ENCODE measurements at regions not wholly inside any gene's neighbourhood (a gene's known extent, or its start where the extent isn't known, plus 50 kb on each side); places are given as distances from the start of the nearest gene placed in this dataset.
"Not testable (repeated sequence)": the region's sequence is repeated elsewhere in the genome, so short reads cannot be mapped to it uniquely, and the experiment has no call there.

DNA sequence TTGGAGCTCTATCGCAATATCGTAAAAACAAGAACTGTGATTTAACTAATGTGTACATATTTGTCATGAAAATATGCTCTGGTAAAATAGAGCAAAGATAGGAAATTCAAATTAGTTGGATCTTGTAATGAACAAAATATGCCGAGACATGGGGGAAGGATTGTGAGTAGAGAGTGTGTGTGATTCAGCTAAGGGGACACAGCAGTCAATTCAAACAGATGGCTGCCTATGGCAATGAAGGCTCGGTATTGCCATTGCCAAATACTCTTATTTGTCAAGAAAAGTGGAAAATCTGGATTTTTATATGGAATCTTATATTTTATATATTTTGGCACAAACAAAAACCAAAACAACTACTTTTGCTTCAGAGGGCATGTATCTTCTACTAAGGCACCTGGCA, 227.3 kb upstream of the BCHE start:
- no peak for DNase-seq (ENCODE audit: low read depth)

DNA sequence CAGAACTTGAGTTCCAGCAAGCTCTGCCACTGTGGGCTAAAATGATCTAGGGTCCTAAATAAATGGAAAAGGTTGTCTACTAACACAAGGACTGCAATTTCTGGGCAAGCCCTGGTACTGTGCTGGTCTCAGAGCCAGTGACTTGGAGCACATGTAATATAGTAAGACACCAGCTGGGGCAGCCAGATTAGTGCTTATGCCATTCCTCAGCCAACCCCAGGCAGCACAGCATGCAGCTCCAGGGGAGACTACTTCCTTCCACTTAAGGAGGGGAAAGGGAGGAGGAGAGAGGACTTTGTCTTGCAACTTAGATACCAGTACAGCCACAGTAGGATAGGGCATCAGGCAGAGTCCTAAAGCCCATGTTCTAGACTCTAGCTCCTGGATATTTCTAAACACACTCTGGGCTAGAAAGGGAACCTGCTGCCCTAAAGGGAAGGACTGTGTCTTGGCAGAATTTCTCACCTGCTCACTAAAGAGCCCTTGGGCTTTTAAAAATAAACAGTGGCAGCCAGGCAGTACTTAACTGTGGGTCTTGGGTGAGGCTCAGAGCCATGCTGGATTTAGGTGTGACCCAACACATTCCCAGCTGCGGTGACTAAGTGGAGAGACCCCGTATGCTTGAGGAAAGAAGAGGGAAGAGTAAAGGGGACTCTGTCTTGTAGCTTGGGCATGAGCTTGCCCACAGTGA, 223.7 kb upstream of the BCHE start:
- no peak for DNase-seq (ENCODE audit: low read depth)

DNA sequence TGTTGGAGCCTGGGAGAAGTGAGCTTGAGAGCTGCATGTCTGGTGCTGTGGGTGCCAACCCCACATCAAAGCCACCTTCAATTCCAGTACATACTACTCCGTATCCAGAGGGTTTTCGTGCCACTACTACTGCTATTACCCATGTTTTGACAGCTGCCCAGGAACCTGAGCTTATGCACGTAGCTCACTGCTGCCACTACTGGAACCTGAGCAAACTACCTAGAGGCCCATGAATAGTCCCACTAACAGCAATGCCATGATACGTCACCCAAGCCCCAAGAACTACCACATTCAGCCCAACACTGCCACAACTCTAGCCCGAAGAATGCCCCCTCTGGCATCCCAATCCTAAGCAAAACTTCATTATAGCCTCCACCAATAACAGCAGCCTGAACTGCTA, 215.2 kb upstream of the BCHE start:
- DNase-seq (ENCODE audit: low read depth) = no peak

DNA sequence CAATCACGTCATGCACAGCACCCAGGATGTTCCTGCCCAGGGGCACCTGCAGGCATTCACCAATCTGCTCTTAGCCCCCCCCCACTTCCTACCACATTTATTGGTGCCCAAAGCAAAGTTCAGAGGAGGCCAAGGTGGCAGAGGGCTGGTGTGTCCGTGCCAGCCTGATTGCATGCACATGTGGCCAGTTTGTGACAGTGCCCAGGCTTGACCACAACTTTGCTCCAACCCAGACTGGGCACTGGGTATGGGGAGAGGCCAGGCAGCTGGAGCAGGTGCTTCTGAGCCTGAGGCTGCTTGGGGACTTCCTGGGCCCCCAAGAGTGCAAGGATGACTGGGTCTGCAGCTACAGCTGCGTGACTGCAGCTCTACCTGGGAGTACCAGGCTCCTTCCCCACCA, 192.3 kb upstream of the BCHE start:
- DNase-seq (ENCODE audit: low read depth) = no peak

DNA sequence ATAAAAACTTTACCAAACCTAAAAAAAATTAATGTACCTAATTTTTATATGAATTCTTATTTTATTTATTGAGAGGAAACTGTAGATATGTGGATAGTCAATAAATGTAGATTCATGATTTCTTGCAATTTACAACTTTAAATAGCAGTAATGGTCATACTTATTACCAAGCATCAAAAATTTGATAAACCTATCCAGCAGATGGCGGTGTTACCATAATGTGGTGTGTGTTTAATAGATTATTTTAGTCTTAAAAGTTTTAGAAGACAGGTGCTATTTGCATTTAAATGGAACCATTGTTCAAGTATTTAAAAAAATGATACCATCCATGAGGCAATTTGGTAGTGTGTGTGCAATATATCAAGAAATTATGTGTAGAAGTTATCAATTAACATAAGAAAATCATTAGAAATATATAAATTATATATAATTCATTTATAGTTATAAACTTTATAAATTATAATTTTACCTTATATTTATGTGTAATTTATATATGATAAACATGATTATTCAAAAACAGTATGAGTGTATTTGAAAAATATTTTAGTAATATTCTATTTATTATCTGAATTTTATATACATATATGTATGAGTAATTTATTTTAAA, 176.0 kb upstream of the BCHE start:
- DNase-seq (ENCODE audit: low read depth) = peak; percentile 1

DNA sequence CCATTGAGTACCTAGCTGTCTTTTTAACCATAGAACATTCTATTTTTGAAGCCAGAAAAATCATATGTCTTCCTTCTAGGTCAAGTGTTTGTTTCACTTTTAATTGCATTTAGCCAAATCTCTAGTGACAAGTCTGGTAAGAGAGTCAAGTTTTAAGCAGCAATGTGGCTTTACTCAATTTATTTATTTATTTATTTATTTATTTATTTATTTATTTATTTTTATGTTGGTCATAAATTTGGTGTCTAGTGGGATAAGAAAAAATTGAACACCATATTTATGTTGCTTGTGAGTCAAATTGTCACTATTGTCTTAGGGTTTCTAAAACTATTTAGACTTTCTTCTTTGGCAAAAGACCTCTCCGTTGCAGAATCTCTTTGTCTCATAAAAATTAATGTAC, 174.5 kb upstream of the BCHE start:
- DNase-seq (ENCODE audit: low read depth) = no peak

DNA sequence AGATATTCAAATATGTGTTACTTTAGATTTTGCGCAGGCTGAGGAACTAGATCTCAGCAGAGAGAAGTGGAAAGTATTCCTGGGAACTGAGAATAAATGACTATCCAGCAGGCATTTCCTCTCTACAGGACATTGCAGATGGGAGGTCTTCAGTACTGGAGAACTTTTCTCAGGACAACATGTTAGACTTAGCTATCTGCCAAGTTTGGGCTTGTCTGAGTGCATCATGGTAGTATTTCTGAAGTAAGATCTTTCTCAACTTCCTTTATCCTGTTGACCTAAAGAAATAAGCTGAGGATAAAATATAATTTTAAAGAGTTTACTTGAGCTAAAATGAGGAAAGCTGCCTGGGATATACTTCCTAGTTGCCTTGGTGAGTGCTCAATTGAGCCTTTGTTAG, 167.9 kb upstream of the BCHE start:
- DNase-seq (ENCODE audit: low read depth) = no peak

DNA sequence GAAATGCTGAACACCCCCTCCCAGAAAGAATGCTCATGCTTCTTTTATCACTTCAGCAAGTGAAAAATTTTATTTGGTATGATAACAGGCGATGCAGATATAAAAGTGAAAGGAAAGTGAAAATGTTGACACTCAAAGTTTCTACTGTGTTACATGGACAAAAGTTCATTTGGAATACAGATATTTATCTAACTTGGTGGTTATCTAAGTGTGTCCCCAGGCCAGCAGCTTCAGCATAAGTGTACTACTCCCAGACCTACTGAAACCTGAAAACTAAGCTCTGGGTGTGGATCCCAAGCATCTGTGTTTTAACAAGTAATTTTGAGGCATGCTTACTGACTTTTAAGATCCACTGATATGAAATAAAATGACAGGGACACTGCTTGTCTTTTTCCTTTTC, 157.1 kb upstream of the BCHE start:
- no peak for DNase-seq (ENCODE audit: low read depth)

DNA sequence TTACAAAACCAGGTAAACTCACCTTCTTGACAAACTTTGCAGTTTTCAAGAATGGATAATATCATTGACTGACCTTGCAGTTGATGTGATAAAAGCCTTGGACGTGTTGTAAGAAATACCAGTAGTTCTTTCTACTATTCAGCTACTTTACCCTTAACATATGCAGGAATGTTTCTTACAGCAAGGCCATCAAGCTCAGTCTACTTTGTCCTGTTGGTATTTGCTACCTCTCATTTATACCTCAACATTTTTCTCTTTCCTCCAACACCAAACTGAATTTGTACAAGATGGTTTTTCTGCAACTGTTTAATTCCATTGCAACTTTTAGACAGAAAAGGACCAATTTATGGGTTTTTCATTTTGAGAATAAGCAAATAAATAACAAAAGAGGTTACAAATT, 147.4 kb upstream of the BCHE start:
- no peak for DNase-seq (ENCODE audit: low read depth)

DNA sequence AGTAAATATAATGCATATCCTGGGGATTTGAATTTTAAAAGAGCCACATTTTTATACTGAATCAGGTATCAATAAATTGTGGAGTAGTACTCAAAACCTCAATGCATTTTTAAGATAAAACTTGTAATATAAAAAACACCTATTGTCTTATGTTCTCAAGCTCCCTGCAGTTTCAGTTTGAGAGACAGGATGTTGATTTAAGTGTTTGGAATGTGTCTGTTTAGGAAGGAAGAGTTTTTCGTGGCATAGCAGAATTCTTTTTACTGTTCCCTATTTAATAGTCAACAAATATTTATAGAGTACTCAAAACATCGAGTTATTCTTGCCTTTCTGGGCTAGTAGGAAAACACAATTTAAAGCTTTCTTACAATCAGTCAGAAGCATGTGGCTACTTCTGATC, 146.1 kb upstream of the BCHE start:
- DNase-seq (ENCODE audit: low read depth) = no peak

DNA sequence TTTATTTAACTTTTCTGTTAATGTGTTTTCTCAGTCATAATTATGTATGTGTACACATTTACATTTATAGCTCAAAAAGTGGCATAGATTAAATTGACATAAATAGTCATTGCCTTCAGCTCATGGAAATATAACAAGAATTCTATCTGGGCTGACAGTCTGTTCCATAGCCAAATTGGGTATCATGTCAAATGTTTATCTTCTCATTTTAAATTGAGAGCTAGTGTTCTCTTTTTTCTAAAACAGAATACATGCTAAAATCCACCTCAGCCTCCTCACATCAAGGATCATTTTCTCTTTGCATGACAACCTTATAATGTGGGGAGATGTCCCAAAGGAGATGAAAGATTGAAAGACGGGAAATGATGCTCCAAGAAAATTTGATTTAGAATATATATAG, 144.1 kb upstream of the BCHE start:
- DNase-seq (ENCODE audit: low read depth) = no peak

DNA sequence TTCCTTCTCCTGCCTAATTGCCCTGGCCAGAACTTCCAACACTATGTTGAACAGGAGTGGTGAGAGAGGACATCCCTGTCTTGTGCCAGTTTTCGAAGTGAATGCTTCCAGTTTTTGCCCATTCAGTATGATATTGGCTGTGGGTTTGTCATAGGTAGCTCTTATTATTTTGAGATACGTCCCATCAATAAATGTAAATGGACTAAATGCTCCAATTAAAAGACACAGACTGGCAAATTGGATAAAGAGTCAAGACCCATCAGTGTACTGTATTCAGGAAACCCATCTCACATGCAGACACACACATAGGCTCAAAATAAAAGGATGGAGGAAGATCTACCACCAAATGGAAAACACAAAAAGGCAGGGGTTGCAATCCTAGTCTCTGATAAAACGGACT, 123.6 kb upstream of the BCHE start:
- not testable (repeated sequence) for DNase-seq (ENCODE audit: low read depth)

DNA sequence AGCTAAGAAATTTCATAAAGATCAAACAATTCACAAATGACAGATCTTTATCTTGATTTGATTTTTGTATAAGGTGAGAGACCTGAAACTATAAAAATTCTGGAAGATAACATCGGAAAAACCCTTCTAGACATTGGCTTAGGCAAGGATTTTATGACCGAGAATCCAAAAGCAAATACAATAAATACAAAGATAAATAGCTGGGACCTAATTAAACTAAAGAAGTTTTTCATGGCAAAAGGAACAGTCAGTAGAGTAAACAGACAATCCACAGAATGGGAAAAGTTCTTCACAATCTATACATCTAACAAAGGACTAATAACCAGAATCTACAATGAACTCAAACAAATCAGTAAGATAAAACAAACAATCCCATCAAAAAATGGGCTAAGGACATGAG, 116.9 kb upstream of the BCHE start:
- no peak for DNase-seq (ENCODE audit: low read depth)

DNA sequence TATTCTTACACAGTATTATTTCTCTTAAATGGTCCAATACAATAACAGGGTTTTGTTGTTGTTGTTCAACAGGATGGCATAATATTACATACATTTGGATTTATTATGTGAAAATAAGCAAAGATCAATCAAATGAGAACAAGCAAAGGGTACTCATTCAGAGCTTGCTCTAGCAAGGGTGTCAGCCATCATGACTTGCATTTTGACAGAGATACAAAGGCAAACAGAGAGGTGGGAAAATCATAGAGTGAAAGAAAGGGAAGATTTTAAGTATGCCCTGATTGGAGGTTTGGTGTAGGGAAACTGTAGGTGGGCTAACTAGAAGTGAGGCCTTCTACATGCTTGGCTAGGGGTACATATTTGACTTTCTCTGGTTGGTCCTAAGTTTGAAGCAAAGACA, 109.1 kb upstream of the BCHE start:
- no peak for DNase-seq (ENCODE audit: low read depth)

DNA sequence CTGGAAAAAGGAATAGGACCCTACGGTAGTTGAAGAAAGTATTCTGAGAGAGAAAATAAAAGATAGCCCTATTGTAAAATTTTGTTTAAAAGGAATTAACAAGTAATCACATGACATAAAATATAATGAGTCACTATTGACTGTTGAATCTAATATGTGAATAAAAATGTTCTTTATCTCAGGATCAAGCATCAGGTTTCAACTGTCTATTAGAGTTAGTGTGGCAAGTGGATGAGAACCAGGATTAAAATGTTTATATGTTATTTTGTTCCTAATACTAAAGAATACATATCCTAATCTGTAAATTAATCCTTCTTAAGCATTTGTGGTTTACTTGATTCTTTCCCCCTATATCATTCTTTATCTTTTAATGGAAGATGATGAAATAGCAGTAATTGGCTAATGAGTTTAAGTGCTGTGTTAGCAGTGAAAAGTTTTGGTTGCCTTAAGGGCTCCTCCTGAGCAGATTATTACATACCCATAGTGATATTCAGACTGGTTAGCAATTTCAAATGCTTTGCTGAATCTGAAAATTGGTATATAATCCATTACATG, 101.8 kb upstream of the BCHE start:
- no peak for DNase-seq (ENCODE audit: low read depth)

DNA sequence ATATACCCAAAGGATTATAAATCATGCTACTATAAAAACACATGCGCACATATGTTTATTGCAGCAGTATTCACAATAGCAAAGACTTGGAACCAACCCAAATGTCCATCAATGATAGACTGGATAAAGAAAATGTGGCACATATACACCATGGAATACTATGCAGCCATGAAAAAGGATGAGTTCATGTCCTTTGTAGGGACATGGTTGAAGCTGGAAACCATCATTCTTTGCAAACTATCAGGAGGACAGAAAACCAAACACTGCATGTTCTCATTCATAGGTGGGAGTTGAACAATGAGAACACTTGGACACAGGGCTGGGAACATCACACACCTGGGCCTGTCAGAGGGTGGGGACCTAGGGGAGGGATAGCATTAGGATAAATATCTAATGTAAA, 98.9 kb upstream of the BCHE start:
- DNase-seq (ENCODE audit: low read depth) = not testable (repeated sequence)

DNA sequence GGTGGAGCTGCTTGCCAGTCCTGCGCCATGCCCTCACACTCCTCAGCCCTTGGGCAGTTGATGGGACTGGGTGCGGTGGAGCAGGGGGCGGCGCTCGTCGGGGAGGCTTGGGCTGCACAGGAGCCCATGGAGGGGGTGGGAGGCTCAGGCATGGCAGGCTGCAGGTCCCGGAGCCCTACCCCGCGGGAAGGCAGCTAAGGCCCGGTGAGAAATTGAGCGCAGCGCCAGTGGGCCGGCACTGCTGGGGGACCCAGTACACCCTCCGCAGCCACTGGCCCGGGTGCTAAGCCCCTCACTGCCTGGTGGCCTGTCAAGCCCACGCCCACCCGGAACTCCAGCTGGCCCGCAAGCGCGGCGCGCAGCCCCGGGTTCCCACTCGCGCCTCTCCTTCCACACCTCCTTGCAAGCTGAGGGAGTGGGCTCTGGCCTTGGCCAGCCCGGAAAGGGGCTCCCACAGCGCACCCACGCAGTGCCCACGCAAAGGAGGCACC, 87.1 kb upstream of the BCHE start:
- not testable (repeated sequence) for DNase-seq (ENCODE audit: low read depth)

DNA sequence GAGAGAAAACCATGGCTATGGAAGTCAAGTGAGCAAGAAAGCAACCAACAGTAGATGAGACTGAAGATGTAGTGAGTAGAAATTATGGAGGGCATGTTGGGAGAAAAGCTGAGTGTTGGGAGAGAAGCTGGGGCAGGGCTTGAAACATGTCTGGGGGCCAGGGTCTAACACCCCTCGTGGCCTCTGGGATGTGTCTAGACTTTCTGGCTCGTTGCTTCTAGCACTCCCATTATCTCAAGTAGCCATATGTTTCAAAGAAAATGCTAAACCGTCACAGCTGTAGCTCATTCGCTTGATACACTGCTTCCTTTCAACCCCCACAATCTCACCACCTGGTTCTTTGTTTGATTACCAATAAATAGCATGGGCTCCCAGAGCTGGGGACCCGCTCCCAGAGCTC, 83.8 kb upstream of the BCHE start:
- no peak for DNase-seq (ENCODE audit: low read depth)

DNA sequence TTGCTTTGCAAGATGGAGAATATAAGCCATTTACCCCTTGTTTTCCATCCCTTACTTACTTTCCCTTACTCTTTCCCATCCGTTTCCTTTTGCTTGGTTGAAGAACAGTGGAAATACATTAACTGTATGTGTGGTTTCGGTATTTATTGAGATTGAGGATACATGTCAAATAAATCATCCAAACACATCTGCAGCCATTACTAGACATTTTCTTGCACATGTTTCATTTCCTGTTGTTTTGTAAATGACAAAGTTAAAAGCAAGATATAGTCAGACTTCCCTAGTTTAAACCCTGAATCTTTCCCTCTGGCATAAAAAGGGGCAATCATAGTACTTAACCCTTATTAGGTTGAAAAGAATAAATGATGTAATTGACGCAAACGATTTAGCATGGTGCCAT, 82.1 kb upstream of the BCHE start:
- DNase-seq (ENCODE audit: low read depth) = no peak

DNA sequence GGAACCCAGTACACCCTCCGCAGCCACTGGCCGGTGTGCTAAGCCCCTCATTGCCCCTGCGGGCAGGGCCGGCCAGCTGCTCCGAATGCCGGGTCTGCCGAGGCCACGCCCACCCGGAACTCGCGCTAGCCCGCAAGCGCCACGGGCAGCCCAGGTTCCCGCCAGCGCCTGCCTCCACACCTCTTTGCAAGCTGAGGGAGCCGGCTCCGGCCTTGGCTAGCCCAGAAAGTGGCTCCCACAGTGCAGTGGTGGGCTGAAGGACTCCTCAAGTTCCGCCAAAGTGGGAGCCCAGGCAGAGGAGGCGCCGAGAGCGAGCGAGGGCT, 81.4 kb upstream of the BCHE start:
- DNase-seq (ENCODE audit: low read depth) = no peak

DNA sequence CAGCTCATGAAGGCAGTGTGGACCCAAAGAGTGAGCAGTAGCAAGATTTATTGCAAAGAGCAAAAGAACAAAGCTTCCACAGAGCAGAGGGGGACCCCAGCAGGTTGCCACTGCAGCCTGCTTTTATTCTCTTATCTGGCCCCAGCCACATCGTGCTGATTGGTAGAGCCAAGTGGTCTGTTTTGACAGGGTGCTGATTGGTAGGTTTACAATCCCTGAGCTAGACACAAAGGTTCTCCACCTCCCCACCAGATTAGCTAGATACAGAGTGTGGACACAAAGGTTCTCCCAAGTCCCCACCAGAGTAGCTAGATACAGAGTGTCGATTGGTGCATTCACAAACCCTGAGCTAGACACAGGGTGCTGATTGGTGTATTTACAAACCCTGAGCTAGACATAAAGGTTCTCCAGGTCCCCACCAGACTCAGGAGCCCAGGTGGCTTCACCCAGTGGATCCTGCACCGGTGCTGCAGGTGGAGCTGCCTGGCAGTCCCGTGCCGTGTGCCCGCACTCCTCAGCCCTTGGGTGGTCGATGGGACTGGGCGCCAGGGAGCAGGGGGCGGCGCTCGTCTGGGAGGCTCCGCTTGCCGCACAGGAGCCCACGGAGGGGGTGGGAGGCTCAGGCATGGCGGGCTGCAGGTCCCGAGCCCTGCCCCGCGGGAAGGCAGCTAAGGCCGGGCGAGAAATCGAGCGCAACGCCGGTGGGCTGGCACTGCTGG, 80.9 kb upstream of the BCHE start:
- DNase-seq (ENCODE audit: low read depth) = not testable (repeated sequence)

DNA sequence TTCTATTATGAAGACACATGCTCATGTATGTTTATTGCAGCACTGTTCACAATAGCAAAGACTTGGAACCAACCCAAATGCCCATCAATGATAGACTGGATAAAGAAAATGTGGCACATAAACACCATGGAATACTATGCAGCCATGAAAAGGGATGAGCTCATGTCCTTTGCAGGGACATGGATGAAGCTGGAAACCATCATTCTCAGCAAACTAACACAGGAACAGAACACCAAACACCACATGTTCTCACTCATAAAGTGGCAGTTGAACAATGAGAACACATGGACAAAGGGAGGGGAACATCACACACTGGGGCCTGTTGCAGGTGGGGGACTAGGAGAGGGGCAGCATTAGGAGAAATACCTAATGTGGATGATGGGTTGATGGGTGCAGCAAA, 77.9 kb upstream of the BCHE start:
- not testable (repeated sequence) for DNase-seq (ENCODE audit: low read depth)

DNA sequence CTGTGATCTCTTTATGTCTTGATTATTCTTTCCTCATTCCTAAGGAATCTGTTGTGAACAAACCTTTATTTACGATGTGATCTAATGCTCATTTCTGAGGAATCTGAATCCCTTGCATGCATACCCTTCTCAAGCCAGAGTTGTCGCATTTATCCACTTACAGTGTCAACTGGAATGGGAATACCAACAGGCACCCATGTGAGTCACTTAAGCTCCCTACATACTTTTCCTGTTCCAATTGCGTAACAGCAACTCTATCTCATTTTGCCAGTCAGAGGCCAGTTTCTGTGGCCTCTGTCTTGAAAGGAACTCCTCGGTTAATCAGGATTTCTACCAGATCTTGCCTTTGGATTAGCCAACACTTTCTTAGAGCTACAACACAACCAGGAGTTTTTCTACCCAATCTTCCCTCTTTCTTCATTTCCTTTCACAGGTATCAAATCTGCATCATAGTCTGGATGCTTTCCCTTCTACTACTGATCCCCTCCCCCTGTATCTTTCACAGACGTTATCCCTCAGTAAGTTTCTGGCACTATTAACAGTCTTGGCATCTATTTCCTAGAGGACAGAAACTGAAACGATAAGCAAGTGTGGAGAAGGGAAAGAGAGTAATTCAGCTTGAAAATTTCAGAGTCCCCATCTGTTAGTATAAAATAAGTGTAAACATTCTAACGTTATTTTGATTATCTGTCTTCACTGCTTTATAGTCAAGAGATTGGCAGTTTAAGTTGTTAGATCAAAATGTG, 66.8 kb upstream of the BCHE start:
- DNase-seq (ENCODE audit: low read depth) = no peak

All from EH (cell line).